Upper lobe of right lung (tissue), 1 donor: ENCODE measurements at regions not wholly inside any gene's neighbourhood (a gene's known extent, or its start where the extent isn't known, plus 50 kb on each side); places are given as distances from the start of the nearest gene placed in this dataset.

Source experiments
- ATAC-seq: fragments of 200-7000 bp; cut with Tn5 transposase; one replicate; pipeline ENCODE4 v1.9.1; 2020; ENCODE audit warnings: mild to moderate bottlenecking, moderate library complexity
- DNase-seq: peaks from one replicate; pipeline ENCODE4 v3.0.0-alpha.2; 2020
- H3K27ac ChIP-seq: fragments of 200-600 bp; one replicate; pipeline ENCODE4 v1.8.0; 2022
- H3K27me3 ChIP-seq: fragments of 200-600 bp; one replicate; pipeline ENCODE4 v1.8.0; 2022; ENCODE audit warnings: mild to moderate bottlenecking
- H3K36me3 ChIP-seq: fragments of 200-600 bp; one replicate; pipeline ENCODE4 v1.8.0; 2022
- H3K4me1 ChIP-seq: fragments of 200-600 bp; one replicate; pipeline ENCODE4 v1.8.0; 2022
- H3K4me3 ChIP-seq: fragments of 200-600 bp; one replicate; pipeline ENCODE4 v1.8.0; 2022; ENCODE audit warnings: mild to moderate bottlenecking
- H3K9me3 ChIP-seq: fragments of 200-600 bp; one replicate; pipeline ENCODE4 v1.8.0; 2022
- CTCF ChIP-seq: fragments of 200-600 bp; IDR thresholded peaks from one replicate; pipeline ENCODE4 v1.8.0; 2022; ENCODE audit warnings: antibody characterized with exemption
- intact Hi-C: fragments of 100-400 bp; cut with DNase I; formaldehyde crosslinking; loops from one replicate; pipeline ENCODE4 v1.11.0; 2022
- donor health status: DM: no; HTN: yes; CAD: no; lungs with severe emphysema.

- no peak for TF ChIP-seq CTCF
- H3K36me3 ChIP-seq = no peaks in the 10 kb centered on the region
- H3K9me3 ChIP-seq = no peaks in the 10 kb centered on the region
- H3K4me3 ChIP-seq = no peak overlapping the region
- H3K27ac ChIP-seq = no peak overlapping the region
- ATAC-seq = no peak
- DNase-seq = no peak
- intact Hi-C loops = no loop called here
- H3K27me3 ChIP-seq = no peaks in the 10 kb centered on the region
- H3K4me1 ChIP-seq = no peaks in the 10 kb centered on the region
Observed at GRCh38 chr15:93432474-93432873, 343.5 kb upstream of the RGMA start.

GRCh38 chr15:93428807-93429351 lies 339.9 kb upstream of the RGMA start:
- no peak overlapping the region for H3K27ac ChIP-seq
- no peak for TF ChIP-seq CTCF
- intact Hi-C loops = no loop called here
- ATAC-seq = no peak
- H3K36me3 ChIP-seq = no peaks in the 10 kb centered on the region
- H3K4me1 ChIP-seq = no peaks in the 10 kb centered on the region
- H3K9me3 ChIP-seq = no peaks in the 10 kb centered on the region
- H3K27me3 ChIP-seq = no peaks in the 10 kb centered on the region
- DNase-seq = no peak
- no peak overlapping the region for H3K4me3 ChIP-seq

- ATAC-seq = no peak
- no peak for DNase-seq
- intact Hi-C loops = no loop called here
- H3K27ac ChIP-seq = no peak overlapping the region
- no peaks in the 10 kb centered on the region for H3K27me3 ChIP-seq
- no peaks in the 10 kb centered on the region for H3K4me1 ChIP-seq
- no peak overlapping the region for H3K4me3 ChIP-seq
- no peaks in the 10 kb centered on the region for H3K9me3 ChIP-seq
- H3K36me3 ChIP-seq = no peaks in the 10 kb centered on the region
- no peak for TF ChIP-seq CTCF
Observed at GRCh38 chr15:93428150-93428549, 339.1 kb upstream of the RGMA start.

GRCh38 chr15:93424131-93424530 lies 335.1 kb upstream of the RGMA start:
- intact Hi-C loops = no loop called here
- no peaks in the 10 kb centered on the region for H3K4me1 ChIP-seq
- no peak for TF ChIP-seq CTCF
- no peaks in the 10 kb centered on the region for H3K36me3 ChIP-seq
- H3K27me3 ChIP-seq = no peaks in the 10 kb centered on the region
- DNase-seq = no peak
- H3K9me3 ChIP-seq = no peaks in the 10 kb centered on the region
- ATAC-seq = no peak
- H3K27ac ChIP-seq = no peak overlapping the region
- no peak overlapping the region for H3K4me3 ChIP-seq

- no peak for DNase-seq
- no peak for ATAC-seq
- Histone ChIP-seq H3K9me3 (no peaks in the 10 kb centered on the region), H3K36me3 (no peaks in the 10 kb centered on the region), H3K27ac (no peak overlapping the region), H3K4me3 (no peak overlapping the region), H3K4me1 (no peaks in the 10 kb centered on the region), H3K27me3 (no peaks in the 10 kb centered on the region)
- intact Hi-C loops = no loop called here
- TF ChIP-seq CTCF = no peak
Observed at GRCh38 chr15:93422476-93422875, 333.5 kb upstream of the RGMA start.

GRCh38 chr15:93420477-93420876 lies 331.5 kb upstream of the RGMA start:
- Histone ChIP-seq H3K9me3 (no peaks in the 10 kb centered on the region), H3K27ac (no peak overlapping the region), H3K4me3 (no peak overlapping the region), H3K36me3 (no peaks in the 10 kb centered on the region), H3K4me1 (no peaks in the 10 kb centered on the region), H3K27me3 (no peaks in the 10 kb centered on the region)
- DNase-seq (no peak), ATAC-seq (no peak)
- TF ChIP-seq CTCF = no peak
- intact Hi-C loops = no loop called here
